ENCODE measurements at regions not wholly inside any gene's neighbourhood (a gene's known extent, or its start where the extent isn't known, plus 50 kb on each side); places are given as distances from the start of the nearest gene placed in this dataset.

DNA sequence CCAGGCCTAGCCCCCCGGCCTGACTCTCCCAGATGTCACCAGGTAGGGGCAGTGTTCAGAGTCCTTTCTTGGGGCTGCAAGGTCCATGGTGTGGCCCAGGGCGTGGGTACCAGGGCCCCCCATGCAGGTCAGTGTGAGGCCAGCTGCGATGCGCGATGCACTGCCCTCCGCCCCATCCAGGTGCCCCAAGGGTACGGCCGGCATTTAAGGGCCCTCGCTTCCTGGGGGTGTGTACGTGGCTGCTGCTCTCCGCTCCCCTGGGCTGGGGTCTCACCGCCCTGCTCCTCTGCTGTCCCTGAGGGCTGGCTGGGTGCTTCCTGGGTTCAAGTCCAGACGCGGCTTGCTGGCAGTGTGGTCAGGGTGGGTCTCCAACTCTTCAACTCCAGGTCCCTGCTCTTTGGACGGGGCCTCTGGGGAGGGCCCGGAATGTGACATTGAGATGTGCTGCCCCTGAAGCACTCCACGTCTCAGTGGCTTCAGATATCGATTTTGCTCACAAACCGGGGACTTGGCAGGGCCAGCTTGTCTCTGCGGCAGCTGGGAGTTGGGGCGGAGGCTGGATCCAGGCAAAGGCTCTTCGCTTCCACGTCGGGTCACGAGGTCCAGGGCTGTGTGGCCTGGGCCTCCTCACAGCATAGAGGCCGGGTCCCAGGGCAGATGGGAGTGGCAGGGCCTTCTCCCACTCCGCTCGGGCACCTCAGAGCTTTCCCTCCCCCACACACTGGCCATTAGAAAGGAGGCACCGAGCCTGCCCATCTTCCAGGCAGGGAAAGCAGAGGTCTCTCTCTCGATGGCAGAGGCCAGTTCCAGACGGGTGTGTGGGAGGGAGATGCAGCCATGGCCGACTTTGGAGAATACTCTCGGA is 93.2 kb downstream of the UNCX start:
- no peak for TF ChIP-seq CTCF (IDR thresholded peaks at IDR 0.05; ENCODE audit: borderline replicate concordance, insufficient read depth, low read depth, low read length)

DNA sequence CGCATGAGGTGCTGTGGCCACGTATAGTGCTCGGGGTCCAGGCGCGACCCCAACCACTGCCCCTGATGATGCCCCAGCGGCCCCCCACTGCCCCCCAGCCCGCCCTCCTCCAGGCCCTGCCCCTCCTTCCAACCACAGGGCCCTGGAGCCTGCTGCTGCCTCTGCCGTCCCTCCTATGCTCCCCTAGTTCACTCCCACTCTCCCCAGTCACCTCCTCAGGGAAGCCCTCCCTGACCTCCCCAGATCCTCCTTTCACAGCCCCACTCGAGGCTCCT is 93.8 kb downstream of the UNCX start:
- H3K4me3 ChIP-seq (ENCODE audit: low read depth, low read length), result no peak overlapping the region
- no peak for TF ChIP-seq CTCF (IDR thresholded peaks at IDR 0.05; ENCODE audit: borderline replicate concordance, insufficient read depth, low read depth, low read length)

More for the DNA sequence above, 93.2 kb downstream of the UNCX start:
- H3K4me3 ChIP-seq (ENCODE audit: low read depth, low read length), result no peak overlapping the region

DNA sequence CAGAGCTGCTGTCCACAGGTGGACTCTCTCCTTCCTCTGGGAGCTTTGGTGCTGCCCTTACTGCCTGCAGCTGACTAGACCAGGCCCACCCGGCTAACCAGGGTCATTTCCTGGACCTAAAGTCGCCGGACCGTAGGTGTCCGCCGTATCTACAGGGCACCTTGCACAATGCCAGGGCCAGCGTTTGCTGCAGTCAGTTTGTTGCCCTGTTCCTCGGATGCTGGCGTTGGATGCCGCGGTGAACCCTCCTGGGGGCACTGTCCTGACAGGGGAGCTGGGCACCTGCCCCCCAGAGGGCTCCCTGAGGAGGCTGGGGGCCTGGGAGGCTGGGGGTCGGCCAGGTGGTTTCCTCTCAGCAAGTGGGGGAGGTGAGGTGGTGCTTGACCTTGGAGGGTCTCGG is 96.6 kb downstream of the UNCX start:
- no peak overlapping the region for H3K4me3 ChIP-seq (ENCODE audit: low read depth, low read length)
- TF ChIP-seq CTCF (IDR thresholded peaks at IDR 0.05; ENCODE audit: borderline replicate concordance, insufficient read depth, low read depth, low read length), result no peak

- H3K4me3 ChIP-seq (ENCODE audit: low read depth, low read length), result no peak overlapping the region
These were observed 97.5 kb downstream of the UNCX start for GRCh38 chr7:1329966-1330800.

DNA sequence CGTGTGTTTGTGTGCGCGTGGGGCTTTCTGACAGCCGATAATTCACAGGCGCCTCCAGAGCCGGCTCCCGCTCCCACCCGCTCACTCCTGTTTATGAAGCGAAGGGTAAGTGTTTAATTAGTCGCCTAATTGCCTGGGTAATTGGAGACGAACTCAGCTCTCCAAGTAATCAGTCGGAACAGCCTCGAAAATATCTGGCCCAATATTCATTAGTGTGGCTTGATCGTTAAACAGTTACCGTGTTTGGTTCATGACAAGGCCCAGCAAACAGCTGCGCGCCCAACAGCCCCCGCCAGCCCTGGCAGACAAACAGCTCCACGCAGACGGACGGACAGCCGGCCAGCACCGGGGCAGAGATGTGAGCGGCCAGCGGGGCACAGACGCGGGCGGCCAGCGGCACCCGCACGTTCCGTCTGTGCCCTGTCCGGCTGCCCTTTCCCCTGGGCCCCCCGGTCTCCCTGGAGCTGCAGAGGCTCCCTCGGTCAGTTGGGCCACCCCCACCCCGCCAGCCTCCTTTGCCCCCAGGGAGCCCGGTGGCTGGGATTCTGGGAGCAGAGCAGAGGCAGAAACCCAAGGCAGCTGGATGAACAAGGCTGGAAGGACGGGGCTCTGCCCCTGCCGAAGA is 98.2 kb downstream of the UNCX start:
- H3K4me3 ChIP-seq (ENCODE audit: low read depth, low read length), result no peak overlapping the region
- no peak for TF ChIP-seq CTCF (IDR thresholded peaks at IDR 0.05; ENCODE audit: borderline replicate concordance, insufficient read depth, low read depth, low read length)

More at GRCh38 chr7:1329966-1330800, 97.5 kb downstream of the UNCX start:
- no peak for TF ChIP-seq CTCF (IDR thresholded peaks at IDR 0.05; ENCODE audit: borderline replicate concordance, insufficient read depth, low read depth, low read length)

GRCh38 chr7:1331561-1332467 is 99.1 kb downstream of the UNCX start:
- no peak overlapping the region for H3K4me3 ChIP-seq (ENCODE audit: low read depth, low read length)
- no peak for TF ChIP-seq CTCF (IDR thresholded peaks at IDR 0.05; ENCODE audit: borderline replicate concordance, insufficient read depth, low read depth, low read length)

Measured in GM12875 (cell line).